GM23338 (cell line): ENCODE measurements at regions not wholly inside any gene's neighbourhood (a gene's known extent, or its start where the extent isn't known, plus 50 kb on each side); places are given as distances from the start of the nearest gene placed in this dataset.
"Not testable (repeated sequence)": the region's sequence is repeated elsewhere in the genome, so short reads cannot be mapped to it uniquely, and the experiment has no call there.

Experiments used
- ATAC-seq: fragments of 200-7000 bp; cut with Tn5 transposase; 3 replicates; pipeline ENCODE4 v1.9.1; 2020
- DNase-seq: peaks from one replicate; pipeline ENCODE4 v3.0.0-alpha.2; 2015; ENCODE audit warnings: low spot score
- H2AFZ ChIP-seq: fragments of 200-600 bp; sonication (generic); 2 replicates; pipeline ENCODE4 v1.8.0; 2016; ENCODE audit warnings: antibody characterized with exemption, mild to moderate bottlenecking, moderate library complexity
- H3F3A ChIP-seq: fragments of 200-600 bp; sonication (generic); replicated peaks from 2 replicates; pipeline ENCODE4 v1.8.0; 2017; ENCODE audit warnings: antibody characterized with exemption, mixed run types, low read depth
- H3K27ac ChIP-seq: fragments of 200-600 bp; sonication (generic); 2 replicates; pipeline ENCODE4 v1.6.1; 2016; ENCODE audit warnings: low read depth
- H3K27me3 ChIP-seq: fragments of 200-600 bp; sonication (generic); 2 replicates; pipeline ENCODE4 v1.8.0; 2016; ENCODE audit warnings: mild to moderate bottlenecking, mixed run types, moderate library complexity; ENCODE audit not compliant: insufficient read depth
- H3K36me3 ChIP-seq: fragments of 200-600 bp; sonication (generic); 2 replicates; pipeline ENCODE4 v1.8.0; 2016; ENCODE audit warnings: mild to moderate bottlenecking; ENCODE audit not compliant: insufficient read depth
- H3K4me1 ChIP-seq: fragments of 200-600 bp; sonication (generic); 2 replicates; pipeline ENCODE4 v1.8.0; 2016; ENCODE audit warnings: mild to moderate bottlenecking, moderate library complexity; ENCODE audit not compliant: insufficient read depth
- H3K4me2 ChIP-seq: fragments of 200-600 bp; sonication (generic); 2 replicates; pipeline ENCODE4 v1.7.1; 2017; ENCODE audit warnings: mixed run types
- H3K4me3 ChIP-seq: fragments of 200-600 bp; sonication (generic); 2 replicates; pipeline ENCODE4 v1.6.1; 2016; ENCODE audit warnings: mixed run types
- H3K79me2 ChIP-seq: fragments of 200-600 bp; sonication (generic); replicated peaks from 2 replicates; pipeline ENCODE4 v1.8.0; 2017; ENCODE audit warnings: mild to moderate bottlenecking; ENCODE audit not compliant: insufficient read depth
- H3K9me2 ChIP-seq: fragments of 200-600 bp; sonication (generic); 2 replicates; pipeline ENCODE4 v1.8.0; 2017; ENCODE audit not compliant: insufficient read depth
- H4K20me1 ChIP-seq: fragments of 200-600 bp; sonication (generic); replicated peaks from 2 replicates; pipeline ENCODE4 v1.8.0; 2017; ENCODE audit warnings: mild to moderate bottlenecking; ENCODE audit not compliant: insufficient read depth
- H3K27ac Mint-ChIP-seq: 2 replicates; pipeline ENCODE4 v1.8.0; 2020; ENCODE audit warnings: inconsistent platforms, mild to moderate bottlenecking, moderate library complexity, mixed read lengths
- H3K27me3 Mint-ChIP-seq: 3 replicates; pipeline ENCODE4 v1.8.0; 2022; ENCODE audit warnings: low read depth, mild to moderate bottlenecking, moderate library complexity, mixed read lengths, inconsistent platforms; ENCODE audit not compliant: insufficient read depth, poor library complexity
- H3K36me3 Mint-ChIP-seq: 3 replicates; pipeline ENCODE4 v1.8.0; 2021; ENCODE audit warnings: low read depth, mild to moderate bottlenecking, inconsistent platforms, moderate library complexity, mixed read lengths
- H3K4me1 Mint-ChIP-seq: 3 replicates; pipeline ENCODE4 v1.8.0; 2020; ENCODE audit warnings: mild to moderate bottlenecking, inconsistent platforms, mixed read lengths
- H3K4me3 Mint-ChIP-seq: 3 replicates; pipeline ENCODE4 v1.8.0; 2021; ENCODE audit warnings: moderate library complexity, mild to moderate bottlenecking, inconsistent platforms, mixed read lengths
- H3K9me3 Mint-ChIP-seq: 3 replicates; pipeline ENCODE4 v1.8.0; 2020; ENCODE audit warnings: moderate library complexity, mild to moderate bottlenecking, inconsistent platforms, mixed read lengths
- EZH2 ChIP-seq: fragments of 200-600 bp; sonication (generic); IDR thresholded peaks from one replicate; pipeline ENCODE4 v1.8.0; 2017; ENCODE audit warnings: antibody characterized with exemption, mild to moderate bottlenecking, low read depth; ENCODE audit not compliant: unreplicated experiment
- NANOG ChIP-seq: IDR thresholded peaks from 2 replicates; pipeline ENCODE4 v1.6.1; 2016; ENCODE audit warnings: antibody characterized with exemption, borderline replicate concordance
- POLR2AphosphoS5 ChIP-seq: IDR thresholded peaks from 2 replicates; pipeline ENCODE4 v1.6.1; 2016; ENCODE audit warnings: antibody characterized with exemption, low read depth
- STAT1 ChIP-seq: IDR thresholded peaks from one replicate; pipeline ENCODE4 v1.6.1; 2016; ENCODE audit warnings: antibody characterized with exemption; ENCODE audit not compliant: unreplicated experiment
- ZNF331 ChIP-seq: fragments of 250-450 bp; sonication (Bioruptor Pico); IDR thresholded peaks from 2 replicates; pipeline ENCODE4 v1.5.0; 2020; ENCODE audit warnings: low read depth, mild to moderate bottlenecking, moderate library complexity
- TF ChIP-seq, protein P1 (sequence below): IDR thresholded peaks from 2 replicates; pipeline ENCODE4 v1.6.1; 2016; ENCODE audit warnings: antibody characterized with exemption
- TF ChIP-seq, protein P2 (sequence below): IDR thresholded peaks from one replicate; pipeline ENCODE4 v1.6.1; 2018; ENCODE audit warnings: antibody characterized with exemption; ENCODE audit not compliant: unreplicated experiment

DNA sequence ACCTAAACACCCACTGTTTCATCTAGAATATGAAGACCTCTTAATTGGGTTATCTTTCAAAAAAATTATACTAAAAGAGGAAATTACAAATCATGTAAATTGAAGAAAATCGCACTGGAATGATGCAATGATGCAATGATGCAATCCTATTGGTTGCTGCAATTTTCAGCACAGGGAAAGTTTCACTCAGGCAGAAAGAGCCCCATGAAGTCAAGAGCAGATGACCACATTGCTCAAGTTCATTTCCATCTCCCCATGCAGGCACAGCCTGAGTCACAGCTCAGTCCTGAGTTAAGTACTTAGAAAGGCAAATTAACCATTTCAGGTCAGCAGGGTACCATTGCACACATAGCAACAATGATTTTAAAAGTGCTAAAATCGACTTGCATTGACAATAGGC lies 180.3 kb upstream of the MYO3A start:
- Histone ChIP-seq H3K4me2 (no peak overlapping the region), H3K27me3 (no peaks in the 10 kb centered on the region), H2AFZ (no peak overlapping the region), H3K79me2 (no peaks in the 10 kb centered on the region), H4K20me1 (no peaks in the 10 kb centered on the region), H3K4me3 (no peak overlapping the region), H3K36me3 (no peaks in the 10 kb centered on the region), H3K4me1 (no peaks in the 10 kb centered on the region), H3K9me2 (0 out of 2 replicates have a peak, but pooled peaks cover 4% of the 10 kb centered on the region), H3F3A (no peaks in the 10 kb centered on the region), H3K27ac (no peak overlapping the region)
- TF ChIP-seq ZNF331 (CRISPR knock-in tag) = no peak
- TF ChIP-seq, protein P1, sequence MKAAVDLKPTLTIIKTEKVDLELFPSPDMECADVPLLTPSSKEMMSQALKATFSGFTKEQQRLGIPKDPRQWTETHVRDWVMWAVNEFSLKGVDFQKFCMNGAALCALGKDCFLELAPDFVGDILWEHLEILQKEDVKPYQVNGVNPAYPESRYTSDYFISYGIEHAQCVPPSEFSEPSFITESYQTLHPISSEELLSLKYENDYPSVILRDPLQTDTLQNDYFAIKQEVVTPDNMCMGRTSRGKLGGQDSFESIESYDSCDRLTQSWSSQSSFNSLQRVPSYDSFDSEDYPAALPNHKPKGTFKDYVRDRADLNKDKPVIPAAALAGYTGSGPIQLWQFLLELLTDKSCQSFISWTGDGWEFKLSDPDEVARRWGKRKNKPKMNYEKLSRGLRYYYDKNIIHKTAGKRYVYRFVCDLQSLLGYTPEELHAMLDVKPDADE = no peak
- peaks cover 15% of the 10 kb centered on the region; the same call in 2 of the 3 replicates for H3K9me3 Mint-ChIP-seq
- peaks cover 15% of the 10 kb centered on the region for H3K4me1 Mint-ChIP-seq
- peaks cover 6% of the 10 kb centered on the region for H3K36me3 Mint-ChIP-seq
- DNase-seq (no peak), ATAC-seq (no peak)
- no peaks in the 10 kb centered on the region for H3K27me3 Mint-ChIP-seq
- no peak overlapping the region for H3K27ac Mint-ChIP-seq
- H3K4me3 Mint-ChIP-seq = no peak overlapping the region

DNA sequence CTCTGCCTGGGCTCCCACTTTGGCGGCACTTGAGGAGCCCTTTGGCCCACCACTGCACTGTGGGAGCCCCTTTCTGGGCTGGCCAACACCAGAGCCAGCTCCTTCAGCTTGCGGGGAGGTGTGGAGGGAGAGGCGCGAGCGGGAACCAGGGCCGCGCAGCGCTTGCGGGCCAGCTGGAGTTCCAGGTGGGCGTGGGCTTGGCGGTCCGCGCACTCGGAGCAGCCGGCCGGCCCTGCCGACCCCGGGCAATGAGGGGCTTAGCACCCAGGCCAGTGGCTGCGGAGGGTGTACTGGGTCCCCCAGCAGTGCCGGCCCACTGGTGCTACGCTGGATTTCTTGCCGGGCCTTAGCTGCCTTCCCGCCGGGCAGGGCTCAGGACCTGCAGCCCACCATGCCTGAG lies 178.2 kb upstream of the MYO3A start:
- not testable (repeated sequence) for H3K4me3 Mint-ChIP-seq, ATAC-seq, DNase-seq, H3K27me3 ChIP-seq, H3K36me3 Mint-ChIP-seq, H3K27ac Mint-ChIP-seq, H3K9me2 ChIP-seq, H3K4me1 ChIP-seq, H3K79me2 ChIP-seq, H3K36me3 ChIP-seq, H3K4me2 ChIP-seq, H4K20me1 ChIP-seq, H3F3A ChIP-seq, H2AFZ ChIP-seq, H3K4me3 ChIP-seq, H3K27ac ChIP-seq, H3K27me3 Mint-ChIP-seq
- H3K9me3 Mint-ChIP-seq = peaks cover 15% of the 10 kb centered on the region; the same call in 2 of the 3 replicates
- H3K4me1 Mint-ChIP-seq = peaks cover 15% of the 10 kb centered on the region

DNA sequence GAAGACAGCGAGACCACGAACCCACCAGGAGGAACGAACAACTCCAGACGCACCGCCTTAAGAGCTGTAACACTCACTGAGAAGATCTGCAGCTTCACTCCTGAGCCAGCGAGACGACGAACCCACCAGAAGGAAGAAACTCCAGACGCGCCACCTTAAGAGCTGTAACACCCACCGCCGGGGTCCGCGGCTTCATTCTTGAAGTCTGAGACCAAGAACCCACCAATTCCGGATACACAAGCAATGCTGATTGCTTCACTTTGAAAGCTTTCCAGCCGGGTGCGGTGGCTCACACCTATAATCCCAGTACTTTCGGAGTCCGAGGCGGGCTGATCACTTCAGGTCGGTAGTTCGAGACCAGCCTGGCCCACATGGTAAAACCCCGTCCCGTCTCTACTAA lies 177.2 kb upstream of the MYO3A start:
- H3K4me3 Mint-ChIP-seq = no peak overlapping the region
- TF ChIP-seq, protein P2, sequence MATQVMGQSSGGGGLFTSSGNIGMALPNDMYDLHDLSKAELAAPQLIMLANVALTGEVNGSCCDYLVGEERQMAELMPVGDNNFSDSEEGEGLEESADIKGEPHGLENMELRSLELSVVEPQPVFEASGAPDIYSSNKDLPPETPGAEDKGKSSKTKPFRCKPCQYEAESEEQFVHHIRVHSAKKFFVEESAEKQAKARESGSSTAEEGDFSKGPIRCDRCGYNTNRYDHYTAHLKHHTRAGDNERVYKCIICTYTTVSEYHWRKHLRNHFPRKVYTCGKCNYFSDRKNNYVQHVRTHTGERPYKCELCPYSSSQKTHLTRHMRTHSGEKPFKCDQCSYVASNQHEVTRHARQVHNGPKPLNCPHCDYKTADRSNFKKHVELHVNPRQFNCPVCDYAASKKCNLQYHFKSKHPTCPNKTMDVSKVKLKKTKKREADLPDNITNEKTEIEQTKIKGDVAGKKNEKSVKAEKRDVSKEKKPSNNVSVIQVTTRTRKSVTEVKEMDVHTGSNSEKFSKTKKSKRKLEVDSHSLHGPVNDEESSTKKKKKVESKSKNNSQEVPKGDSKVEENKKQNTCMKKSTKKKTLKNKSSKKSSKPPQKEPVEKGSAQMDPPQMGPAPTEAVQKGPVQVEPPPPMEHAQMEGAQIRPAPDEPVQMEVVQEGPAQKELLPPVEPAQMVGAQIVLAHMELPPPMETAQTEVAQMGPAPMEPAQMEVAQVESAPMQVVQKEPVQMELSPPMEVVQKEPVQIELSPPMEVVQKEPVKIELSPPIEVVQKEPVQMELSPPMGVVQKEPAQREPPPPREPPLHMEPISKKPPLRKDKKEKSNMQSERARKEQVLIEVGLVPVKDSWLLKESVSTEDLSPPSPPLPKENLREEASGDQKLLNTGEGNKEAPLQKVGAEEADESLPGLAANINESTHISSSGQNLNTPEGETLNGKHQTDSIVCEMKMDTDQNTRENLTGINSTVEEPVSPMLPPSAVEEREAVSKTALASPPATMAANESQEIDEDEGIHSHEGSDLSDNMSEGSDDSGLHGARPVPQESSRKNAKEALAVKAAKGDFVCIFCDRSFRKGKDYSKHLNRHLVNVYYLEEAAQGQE = no peak
- TF ChIP-seq STAT1 (no peak), NANOG (no peak), POLR2AphosphoS5 (no peak), EZH2 (no peak)
- Histone ChIP-seq H3K4me1 (no peaks in the 10 kb centered on the region), H4K20me1 (no peaks in the 10 kb centered on the region), H3F3A (no peaks in the 10 kb centered on the region), H3K4me2 (no peak overlapping the region), H3K36me3 (no peaks in the 10 kb centered on the region), H3K27ac (no peak overlapping the region), H3K9me2 (peaks cover 2% of the 10 kb centered on the region; the same call in 1 of the 2 replicates), H3K79me2 (no peaks in the 10 kb centered on the region), H3K4me3 (no peak overlapping the region), H3K27me3 (no peaks in the 10 kb centered on the region), H2AFZ (no peak overlapping the region)
- no peak overlapping the region for H3K27ac Mint-ChIP-seq
- DNase-seq = no peak
- H3K27me3 Mint-ChIP-seq = peaks cover 2% of the 10 kb centered on the region
- ATAC-seq = no peak
- H3K4me1 Mint-ChIP-seq = peaks cover 17% of the 10 kb centered on the region
- H3K9me3 Mint-ChIP-seq = peaks cover 17% of the 10 kb centered on the region; the same call in 2 of the 3 replicates
- peaks cover 6% of the 10 kb centered on the region for H3K36me3 Mint-ChIP-seq
